GM19452 (cell line): ENCODE measurements at regions not wholly inside any gene's neighbourhood (a gene's known extent, or its start where the extent isn't known, plus 50 kb on each side); places are given as distances from the start of the nearest gene placed in this dataset.
"Not testable (repeated sequence)": the region's sequence is repeated elsewhere in the genome, so short reads cannot be mapped to it uniquely, and the experiment has no call there.

ENCODE experiments used
- ATAC-seq: cut with Tn5 transposase; IDR thresholded peaks from one replicate; pipeline ENCODE4 v1.9.1; 2021; ENCODE audit not compliant: unreplicated experiment

- no peak for ATAC-seq
Observed at GRCh38 chr17:77822302-77823030, 136.0 kb upstream of the TNRC6C start.

DNA sequence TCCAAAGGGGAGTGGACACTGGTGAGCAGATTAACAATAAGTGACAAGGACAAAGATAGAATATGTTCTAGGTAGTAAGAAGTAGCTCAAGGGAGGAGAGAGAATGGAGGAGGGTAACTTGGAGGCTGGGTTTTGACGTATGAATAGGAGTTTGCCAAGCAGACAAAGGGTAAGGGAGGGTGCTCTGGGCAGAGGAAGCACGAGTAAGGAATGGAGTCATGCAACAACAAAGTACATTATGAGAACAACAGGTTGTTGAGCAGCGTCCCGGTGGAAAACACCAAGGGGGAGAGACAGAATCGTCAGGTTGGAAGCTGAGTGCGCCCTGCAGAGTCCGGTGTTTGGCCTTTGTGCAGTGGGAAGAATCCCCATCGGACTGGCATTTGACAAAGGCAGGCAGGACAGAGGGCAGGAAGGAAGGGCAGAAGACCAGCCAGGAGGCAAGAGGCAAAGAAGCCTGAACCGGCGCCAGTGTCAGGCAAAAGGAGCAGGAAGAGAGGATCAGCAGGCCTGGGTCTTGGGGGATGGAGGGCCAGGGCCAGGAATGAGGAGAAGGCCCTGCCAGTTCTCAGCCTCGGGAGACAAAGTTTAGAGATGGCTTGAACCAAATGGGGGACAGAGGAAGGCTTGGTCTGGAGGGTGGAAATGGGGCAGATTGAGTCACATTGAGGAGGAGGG is 134.3 kb upstream of the TNRC6C start:
- no peak for ATAC-seq

- ATAC-seq, result no peak
Observed at GRCh38 chr17:77824780-77825280, 133.7 kb upstream of the TNRC6C start.

DNA sequence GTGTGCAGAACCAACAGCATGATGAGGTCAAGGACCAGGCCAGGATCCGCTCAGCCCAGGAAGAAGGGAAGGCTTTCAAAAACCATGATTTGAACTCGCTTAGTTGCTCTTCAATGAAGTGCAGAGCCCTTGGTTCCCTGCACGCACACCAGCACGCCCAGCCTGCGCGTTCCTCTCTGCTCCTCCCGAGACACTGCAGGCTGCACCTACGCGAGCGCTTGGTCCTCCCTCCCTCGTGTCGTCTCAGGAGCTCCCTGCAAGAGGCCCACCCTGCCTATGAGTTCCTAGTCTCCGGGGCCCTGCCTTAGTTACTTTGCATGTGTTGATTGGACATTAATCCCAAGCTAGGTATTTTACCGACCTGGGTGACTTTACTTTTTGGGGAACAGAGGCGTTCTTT is 132.9 kb upstream of the TNRC6C start:
- ATAC-seq, result no peak

DNA sequence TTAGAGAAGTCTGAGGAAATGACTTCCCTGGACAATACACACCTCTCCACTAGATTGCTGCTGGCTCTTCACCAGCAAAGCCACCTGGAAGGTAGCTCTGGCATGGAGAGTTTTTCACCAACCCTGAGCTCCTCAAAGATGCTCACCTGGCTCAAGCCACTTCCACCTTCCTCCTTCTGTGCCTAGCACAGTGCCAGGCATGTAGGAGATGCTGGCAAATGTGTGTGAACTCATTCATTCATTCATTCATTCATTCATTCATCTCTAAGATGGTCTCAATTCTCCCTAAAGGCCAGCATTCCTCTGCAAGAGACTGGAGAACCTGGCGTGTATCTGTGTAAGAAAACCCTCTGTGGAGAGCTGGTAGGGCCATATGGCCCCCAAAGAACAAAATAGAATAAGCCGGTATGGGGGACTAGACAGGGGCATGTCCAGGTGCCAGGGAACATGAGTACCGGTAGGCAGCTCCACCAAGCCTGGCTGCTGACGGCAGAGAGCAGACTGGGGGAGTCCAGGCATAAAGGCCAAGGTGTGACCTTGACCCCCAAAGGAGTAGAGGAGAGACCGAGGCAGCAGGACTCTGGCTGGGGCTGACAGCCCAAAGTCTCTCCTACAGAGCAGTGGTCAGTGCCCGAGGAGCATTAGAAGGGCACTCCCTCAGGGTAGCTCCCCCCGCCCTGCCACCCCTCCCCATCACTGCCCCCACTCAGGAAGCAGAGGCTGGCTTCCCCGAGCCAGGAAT is 132.2 kb upstream of the TNRC6C start:
- no peak for ATAC-seq

- no peak for ATAC-seq
Observed at GRCh38 chr17:77827039-77827438, 131.5 kb upstream of the TNRC6C start.

GRCh38 chr17:77827511-77827910 is 131.0 kb upstream of the TNRC6C start:
- no peak for ATAC-seq

DNA sequence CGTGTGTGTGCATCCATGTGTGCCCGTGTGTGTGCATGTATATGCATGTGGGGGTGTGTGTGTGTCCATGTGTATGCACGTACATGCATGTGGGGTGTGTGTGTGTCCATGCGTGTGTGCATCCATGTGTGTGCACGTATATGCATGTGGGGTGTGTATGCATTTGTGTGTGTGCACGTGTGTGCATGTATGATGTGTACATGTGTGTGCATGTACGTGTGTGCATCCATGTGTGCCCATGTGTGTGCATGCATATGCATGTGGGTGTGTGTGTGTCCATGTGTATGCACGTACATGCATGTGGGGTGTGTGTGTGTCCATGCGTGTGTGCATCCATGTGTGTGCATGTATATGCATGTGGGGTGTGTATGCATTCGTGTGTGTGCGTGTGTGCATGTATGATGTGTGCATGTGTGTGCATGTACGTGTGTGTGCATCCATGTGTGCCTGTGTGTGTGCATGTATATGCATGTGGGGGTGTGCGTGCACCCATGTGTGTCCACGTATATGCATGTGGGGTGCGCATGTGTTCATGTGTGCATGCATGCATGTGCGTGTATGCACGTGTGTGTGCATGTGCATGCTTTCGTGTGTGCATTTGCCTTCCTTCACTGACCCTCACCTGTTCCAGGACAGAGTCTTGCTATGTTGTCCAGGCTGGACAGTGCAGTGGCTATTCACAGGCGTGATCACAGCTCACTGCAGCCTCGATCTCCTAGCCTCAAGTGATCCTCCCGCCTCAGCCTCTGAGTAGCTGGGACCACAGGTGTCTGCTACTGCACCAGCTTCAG is 129.6 kb upstream of the TNRC6C start:
- no peak for ATAC-seq

- ATAC-seq, result no peak
Observed at GRCh38 chr17:77829843-77830799, 128.4 kb upstream of the TNRC6C start.

GRCh38 chr17:77830816-77831473 is 127.6 kb upstream of the TNRC6C start:
- no peak for ATAC-seq

DNA sequence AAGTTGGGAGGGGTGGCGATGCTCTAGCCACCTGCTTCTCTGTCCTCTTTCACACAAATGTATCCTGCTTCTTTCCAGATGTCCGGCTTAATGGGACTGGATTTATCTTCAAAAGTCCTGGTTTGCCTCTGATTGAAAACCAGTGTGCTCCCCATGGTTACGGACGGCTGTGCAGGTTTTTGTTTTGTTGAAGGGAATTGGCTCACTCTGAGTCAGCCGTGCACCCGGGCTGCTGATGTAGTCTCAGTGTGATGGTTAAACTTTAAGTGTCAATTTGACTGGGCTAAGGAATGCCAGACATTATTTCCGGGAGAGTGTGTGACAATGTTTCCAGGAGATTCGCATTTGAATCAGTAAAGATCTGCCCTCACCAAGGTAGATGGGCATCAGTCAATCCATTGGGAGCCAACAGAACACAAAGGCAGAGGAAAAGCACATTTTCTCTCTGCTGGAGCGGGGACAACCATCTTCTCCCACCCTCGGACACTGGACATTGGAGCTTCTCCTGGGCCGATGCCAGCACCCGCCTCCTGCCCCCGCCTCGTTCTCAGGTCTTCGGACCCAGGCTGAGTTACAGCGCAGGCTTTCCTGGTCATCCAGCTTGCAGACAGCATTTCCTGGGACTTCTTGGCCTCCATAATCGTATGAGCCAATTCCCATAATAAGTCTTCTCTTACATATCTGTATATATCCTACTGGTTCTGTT is 126.9 kb upstream of the TNRC6C start:
- no peak for ATAC-seq

- no peak for ATAC-seq
Observed at GRCh38 chr17:77832180-77832560, 126.3 kb upstream of the TNRC6C start.

DNA sequence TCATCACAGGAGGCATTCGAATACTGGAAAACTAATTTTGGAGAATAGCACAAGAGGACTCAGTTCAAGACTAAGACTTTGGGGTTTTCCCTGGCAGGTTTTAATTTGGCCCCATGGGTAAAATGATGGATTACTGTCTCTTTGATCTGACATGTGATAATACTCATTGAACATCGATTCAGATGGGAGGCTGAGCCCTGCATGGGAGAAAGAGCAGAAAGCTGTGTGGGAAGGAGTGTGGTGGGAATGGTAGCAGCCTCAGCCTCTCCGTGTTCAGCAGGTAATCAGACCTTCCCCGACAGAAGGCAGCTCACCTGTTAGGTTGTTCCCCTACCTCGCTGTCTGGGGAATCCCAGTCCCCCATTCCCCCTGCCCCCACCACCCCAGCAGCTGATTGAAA is 124.7 kb upstream of the TNRC6C start:
- ATAC-seq, result no peak

DNA sequence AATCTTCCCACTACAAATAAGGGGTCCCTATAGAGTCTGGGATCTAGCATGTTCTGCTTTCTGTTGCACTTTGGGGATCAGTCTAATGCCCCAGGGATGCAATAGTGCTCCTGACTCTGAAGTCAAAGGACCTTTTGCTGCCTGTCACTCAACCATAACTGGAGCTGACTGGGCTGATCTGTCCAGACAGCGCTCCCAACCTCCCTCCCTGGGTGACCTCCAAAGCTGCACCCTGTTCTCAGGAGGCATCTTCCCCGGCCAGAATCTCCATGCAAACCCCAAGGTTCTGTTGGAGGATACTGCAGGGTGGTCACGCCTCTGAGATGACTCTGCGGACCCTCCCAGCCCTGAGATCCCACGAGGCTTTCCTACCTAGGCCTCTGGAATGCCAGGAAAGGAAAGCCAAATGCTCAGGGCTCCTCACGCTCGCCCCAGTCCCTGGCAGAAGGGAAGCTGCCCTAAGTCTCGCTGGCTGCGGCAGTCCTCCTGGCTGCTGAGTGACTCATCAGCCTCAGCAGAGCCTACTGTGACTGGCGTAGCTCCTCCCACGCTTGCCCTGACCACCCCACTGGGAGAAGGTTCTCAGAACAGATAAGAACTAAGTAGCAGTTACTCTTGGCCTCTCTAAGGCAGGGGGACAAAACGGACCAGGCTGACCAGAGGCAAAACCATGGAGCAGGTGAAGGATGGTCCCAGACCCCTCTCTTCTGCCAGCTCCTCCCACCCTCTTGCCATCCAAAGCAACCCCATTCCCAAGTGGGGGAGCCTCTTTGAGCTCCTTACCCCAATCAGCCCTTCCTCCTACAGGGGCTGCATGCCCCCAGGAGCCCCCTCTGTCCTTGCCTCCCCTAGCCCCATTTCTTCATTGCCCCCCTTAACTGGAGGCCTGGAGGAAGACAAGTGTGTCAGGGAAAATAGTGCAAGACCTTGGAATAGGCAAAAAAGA is 124.1 kb upstream of the TNRC6C start:
- no peak for ATAC-seq

- no peak for ATAC-seq
Observed at GRCh38 chr17:77836557-77837041, 121.9 kb upstream of the TNRC6C start.

DNA sequence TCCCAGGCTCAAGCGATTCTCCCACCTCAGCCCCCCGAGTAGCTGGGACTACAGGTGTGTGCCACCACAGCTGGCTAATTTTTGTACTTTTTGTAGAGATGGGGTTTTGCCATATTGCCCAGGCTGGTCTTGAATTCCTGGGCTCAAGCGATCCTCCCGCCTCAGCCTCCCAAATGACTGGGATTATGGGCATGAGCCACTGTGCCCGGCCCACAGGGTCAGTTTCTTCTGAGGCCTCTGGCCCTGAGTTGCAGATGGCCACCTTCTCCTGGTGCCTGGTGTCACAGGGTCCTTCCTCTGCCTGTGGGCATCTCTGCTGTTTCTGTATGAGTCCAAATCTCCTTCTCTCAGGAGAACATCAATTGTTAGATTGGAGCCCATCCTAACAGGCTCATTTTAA is 121.4 kb upstream of the TNRC6C start:
- not testable (repeated sequence) for ATAC-seq

GRCh38 chr17:77837917-77838316 is 120.6 kb upstream of the TNRC6C start:
- ATAC-seq, result no peak
